Activated T-cell treated with anti-CD3 and anti-CD28 coated beads for 1 hour (primary cell): ENCODE measurements at regions not wholly inside any gene's neighbourhood (a gene's known extent, or its start where the extent isn't known, plus 50 kb on each side); places are given as distances from the start of the nearest gene placed in this dataset.
"Not testable (repeated sequence)": the region's sequence is repeated elsewhere in the genome, so short reads cannot be mapped to it uniquely, and the experiment has no call there.

Source experiments
- DNase-seq: peaks from one replicate; pipeline ENCODE4 v3.0.0-alpha.2; 2020; ENCODE audit warnings: low read depth

DNA sequence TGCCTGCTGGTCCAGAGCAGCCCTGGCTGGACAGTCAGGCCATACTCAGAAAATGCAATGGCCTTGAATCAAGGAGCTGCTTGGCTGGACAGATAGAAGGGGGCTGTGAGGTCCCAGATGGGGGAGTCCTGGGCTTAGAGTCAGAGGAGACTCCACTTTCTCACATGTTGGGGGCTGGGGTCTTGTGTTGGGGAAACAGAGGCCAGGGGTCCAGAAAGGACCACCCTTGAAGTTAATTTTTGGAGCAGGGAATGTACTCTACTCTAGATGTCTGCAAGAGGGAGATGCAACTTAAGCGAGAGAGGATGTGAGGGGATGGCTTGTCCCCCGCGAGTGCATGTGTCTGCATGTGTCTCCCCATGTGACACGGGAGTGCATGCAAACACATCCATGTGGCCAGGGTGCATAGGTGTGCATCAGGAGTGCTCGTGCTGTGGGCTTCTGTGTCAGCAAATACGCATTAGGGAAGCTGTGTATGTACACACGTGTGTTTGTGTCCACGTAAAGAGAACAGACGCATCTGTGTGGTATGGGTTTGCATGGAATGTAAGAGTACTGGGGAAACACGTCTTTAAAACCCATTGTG is 303.2 kb downstream of the MYCN start:
- no peak for DNase-seq

DNA sequence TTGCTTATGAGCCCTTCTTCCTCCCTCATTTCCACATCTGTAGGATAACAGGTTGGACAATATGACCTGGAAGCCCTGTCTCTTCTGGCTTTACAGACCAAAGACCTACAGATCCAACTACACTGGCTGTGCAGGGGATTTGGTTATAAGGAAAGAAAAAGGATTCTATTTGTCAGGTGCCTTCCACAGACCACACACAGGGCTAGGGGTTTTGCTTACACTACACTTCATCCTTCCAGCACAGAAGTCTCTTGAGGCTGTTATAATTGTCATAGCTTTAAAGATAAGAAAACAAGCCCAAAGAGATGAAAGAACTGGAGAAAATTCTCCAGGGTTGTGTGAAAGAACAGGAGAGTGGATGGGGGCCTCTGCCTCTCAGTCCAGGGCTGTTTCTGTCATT is 302.6 kb downstream of the MYCN start:
- no peak for DNase-seq

DNA sequence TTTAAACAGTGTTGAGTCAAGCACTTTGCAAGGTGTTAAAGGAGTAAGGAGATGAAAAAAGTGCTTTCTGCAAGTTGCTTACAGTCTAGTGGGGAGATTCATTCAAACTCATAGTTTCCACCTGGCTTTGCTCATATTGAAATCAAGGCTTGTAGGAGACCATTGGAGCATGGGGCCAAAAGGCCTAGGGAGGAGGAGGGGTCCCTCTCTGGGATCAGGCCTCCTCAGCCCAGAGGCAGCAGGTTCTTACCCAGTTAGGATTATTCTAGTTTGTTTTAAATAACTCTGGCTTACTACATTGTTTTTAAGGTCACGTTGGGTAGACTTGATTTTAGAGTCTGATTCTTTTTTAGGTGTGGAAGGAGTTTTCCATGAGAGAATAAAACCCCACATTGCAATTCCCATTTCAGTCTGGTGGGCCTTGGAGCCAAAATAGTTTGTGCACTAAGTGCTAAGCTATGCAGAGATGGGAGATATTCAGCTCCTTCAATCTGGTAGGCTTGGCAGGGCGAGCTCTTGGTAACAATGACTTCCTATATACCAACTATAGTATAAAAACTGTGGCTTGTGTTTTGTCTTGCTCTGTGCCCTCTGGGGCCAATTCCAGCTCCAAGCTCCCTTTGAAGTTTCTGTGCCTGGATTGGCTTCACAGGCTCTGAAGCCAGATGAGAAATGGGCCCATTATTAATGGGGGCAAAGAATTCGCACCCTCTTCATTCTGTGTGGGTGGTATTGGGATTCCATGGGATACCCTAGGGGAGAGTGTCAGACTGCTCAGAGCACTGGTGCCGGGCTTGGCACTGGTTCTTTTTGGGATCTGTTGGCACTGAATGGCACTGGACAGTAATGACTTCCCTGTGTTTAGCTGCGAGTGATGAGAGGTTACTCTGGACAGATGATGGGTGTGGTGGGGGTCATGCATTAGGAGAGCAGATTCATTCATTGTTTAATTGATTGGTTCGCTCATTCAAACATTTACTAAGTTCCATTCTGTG is 301.1 kb downstream of the MYCN start:
- no peak for DNase-seq

DNA sequence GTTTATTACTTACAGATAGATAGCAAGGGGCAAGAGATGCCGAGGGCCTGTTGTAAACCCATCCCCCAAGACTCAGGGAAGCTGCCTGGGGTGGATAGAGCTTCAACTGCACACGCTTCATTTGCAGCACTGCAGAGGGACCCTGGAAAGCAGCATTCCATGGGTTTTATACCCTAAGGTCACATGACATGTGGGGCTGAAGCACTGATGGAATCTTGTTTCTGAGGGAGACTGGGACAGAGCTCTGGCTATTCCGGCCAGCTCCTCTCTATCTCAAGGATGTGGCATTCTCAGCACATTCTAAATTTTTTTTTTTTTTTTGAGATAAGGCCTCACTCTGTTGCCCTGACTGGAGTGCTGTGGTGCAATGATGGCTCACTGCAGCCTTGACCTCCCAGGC is 300.1 kb downstream of the MYCN start:
- no peak for DNase-seq

DNA sequence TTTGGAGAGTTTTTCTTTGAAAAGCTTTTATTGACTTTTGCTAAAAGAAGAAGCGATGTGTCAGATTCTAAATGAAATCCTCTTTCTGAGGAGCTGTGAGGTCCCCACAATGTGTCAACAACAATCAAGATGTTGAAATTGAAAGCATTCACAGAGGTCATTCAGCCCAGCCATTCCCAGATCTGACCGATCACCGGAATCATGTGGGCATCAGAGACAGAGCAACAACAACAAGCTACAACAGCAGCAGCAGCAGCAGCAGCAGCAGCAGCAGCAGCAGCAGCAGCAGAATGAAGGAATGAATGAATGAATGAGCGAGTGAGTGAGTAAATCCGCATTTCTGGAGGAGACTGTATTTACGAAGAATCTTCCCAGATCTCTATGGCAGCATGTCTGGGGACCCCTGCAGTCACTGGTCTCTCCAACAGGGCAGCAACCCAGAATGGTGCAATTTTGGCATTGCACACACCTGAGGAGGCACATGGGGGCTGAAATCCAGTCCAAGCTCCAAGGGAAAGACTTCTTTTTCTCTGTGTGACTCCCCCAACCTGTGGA is 299.0 kb downstream of the MYCN start:
- no peak for DNase-seq

DNA sequence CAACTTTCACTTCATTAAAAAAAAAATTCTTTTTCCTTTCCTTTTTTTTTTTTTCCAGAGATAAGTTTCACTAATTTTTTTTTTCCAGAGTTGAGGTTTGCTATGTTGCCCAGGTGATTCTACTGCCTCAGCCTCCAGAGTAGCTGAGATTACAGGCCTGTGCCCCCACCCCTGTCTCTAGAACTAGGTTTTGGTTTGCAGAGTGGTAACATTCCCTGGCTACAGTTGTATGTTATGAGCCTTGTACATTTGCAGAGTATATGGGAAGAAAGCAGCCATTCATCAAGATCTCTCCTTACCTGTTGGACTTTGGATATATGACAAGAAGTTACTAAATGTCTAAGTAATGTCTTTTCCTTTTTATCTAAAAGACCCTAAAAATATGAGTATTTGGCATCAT is 298.4 kb downstream of the MYCN start:
- no peak for DNase-seq

DNA sequence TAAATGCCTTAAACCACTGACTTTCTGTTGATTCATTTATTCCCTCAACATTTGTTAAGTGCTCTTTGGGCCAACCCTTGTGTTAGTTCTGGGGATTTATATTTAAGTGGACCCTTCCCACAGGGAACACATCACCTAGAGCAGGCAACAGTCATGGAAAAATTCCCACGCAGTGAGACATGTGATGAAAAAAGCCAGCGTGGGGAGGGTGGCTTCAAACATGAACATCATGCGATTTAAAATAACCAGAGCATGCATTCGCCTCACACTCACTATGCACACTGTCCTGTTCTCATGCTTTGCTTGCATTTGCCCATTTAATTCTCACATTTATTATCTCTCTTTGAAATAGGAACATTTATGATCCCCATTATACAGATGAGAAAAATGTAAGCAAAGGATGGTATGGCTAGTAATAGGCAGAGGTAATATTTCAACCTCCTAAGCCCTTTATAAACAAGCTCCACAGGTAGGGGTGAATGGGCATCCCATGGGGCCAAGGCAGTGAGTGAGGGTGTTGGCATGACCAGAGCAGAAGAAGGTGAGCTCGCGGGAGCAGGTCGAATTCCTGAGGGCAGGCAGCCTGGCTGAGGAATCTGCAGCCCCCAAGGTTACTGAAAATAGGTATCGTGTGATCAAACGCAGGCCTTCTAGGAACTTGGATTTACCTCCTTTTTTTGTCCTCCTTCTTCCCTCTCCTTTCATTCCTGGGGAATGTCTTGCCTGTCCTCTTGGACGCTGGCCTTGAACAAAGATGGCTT is 297.8 kb downstream of the MYCN start:
- no peak for DNase-seq

DNA sequence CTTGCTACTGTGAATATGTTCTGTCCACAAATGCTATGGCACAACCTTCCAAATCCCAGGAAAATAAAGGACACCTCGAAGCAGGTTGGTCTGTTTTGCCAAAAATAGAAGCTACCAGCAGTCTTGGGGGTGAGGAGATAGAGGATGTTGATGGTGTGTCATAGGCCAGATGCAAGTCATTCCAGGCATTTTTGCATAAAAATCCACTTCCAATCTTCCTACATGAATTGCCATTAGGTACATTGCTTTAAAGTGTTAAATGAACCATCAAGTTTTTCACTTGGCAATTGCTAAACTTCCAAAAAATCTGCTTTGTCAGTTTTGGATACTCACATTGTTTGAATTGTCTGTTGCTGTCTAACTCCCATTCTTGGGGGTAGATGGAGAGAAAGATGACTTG is 295.4 kb downstream of the MYCN start:
- no peak for DNase-seq

DNA sequence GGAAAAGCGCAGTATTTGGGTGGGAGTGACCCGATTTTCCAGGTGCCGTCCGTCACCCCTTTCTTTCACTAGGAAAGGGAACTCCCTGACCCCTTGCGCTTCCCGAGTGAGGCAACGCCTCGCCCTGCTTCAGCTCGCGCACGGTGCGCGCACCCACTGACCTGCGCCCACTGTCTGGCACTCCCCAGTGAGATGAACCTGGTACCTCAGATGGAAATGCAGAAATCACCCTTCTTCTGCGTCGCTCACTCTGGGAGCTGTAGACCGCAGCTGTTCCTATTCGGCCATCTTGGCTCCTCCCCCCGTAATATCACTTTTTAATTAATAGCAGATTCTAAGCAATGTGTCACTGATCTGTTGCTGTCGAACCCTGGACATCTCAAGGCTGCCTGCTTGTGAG is 294.9 kb downstream of the MYCN start:
- not testable (repeated sequence) for DNase-seq

DNA sequence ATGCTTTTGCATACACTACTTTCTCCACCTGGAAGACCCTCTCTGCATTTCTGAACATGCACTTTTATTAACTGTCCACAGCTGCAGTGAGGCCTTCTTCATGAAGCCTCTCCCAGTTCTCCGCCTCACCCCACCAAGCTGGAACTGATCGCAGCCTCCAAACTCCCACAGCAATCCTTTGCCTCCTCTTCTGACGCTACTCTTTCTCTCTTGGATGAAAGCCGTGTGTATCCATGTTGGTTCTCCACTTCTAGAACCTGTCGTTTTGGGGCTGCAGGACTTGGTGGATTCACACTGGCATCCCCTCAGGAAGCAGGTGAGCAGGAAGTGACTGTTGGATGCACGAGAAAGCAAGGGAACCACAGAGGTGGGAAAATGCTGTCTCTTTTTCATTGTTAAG is 288.6 kb downstream of the MYCN start:
- DNase-seq, result no peak

DNA sequence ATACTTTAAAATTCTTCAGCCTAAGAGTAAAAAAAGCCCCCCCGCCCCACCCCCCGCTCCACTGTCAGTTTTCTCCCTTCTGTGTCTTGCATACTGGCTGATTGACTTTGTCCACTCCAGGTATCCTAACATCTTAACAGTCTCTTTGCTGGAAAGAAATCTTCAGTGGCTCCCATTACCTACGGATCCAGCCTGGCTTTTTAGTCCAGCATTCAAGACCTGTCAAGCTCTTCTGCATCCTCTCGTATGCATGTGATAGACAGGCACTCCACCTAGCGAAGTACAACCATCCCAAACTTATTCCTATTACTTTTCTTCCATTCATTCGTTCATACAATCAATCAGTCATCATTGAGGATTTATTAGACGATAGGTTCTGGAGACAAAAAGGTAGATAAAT is 288.1 kb downstream of the MYCN start:
- no peak for DNase-seq

DNA sequence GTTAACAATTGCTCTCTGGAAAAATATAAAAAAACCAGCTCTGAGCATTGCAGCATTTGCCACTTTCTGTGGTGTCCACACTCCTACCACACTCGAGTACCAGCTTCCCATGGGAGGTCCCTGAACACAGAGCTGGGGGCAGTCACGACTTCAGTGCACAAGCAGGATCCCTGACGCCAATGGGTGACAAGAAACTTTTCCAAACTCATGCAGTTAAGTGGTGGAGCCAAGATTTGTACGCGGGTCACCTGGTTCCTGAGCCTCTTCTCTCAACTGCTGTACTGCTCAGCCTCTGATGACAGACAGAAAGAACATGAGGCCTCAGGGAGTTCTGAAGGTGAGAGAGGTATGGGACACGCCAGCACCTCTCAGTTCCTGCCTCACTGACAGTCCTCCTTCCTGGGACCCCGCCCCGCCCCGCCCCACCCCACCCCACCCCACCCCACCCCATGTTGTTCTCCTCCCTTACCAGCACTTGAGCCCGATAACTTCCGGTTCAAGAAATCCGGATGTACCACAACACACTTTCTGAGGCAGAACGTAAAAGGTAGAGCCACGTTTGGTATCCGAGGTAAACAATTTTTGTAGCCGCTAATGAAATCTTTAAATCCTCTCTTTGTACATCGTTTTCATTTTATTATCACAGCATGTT is 287.6 kb downstream of the MYCN start:
- DNase-seq, result no peak

DNA sequence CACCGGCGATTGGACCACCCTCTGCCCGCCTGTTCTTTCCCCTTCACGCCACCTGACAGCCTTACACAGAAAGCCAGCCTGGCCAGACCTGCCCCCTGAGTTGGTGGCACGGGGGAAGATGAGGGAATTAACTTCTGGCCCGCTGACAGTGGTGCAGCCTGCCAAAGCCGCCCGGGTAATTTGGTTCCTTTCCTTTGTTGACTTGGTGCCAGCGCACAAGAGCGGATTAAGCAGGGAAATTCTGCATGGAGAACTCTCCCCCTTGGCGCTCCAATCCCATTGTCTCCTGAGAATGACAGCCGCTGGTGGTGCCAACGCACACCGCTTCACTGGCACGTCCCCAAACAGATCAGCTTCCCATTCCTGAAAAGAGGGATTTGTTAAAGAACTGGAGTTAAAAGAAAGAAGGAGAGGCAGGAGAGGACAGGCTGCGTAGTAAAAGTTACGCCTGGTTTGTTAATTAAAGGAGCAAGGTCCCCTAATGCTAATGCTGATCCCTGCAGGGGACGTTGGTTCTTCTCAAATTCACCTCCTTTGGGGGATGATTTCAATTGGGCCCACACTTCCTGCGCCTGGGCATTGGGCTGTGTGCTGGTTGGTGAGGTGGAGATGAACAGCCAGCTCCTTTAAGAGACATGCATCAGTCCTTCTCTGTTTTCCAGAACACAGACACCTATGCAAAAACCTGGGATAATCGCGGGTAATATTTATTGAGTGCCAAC is 286.8 kb downstream of the MYCN start:
- DNase-seq, result no peak

DNA sequence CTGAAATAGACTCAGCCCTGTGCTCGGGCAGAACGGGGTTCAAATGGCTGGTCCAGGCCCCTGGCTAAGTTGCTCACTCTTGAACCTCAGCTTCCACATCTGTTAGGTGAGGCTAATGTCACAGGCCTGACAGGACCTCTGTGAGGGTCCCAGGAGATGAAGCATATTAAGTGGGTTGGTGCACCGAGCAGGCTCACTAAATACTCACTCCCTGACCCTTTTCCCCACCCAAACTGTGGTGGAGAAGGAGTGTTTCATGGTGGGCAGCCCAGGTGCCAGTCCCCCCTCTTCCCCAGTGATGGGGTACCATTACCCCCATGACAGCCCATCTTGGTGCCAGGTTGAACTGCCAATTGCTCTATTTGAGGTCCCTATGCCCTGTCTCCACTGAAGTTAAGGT is 286.0 kb downstream of the MYCN start:
- no peak for DNase-seq

DNA sequence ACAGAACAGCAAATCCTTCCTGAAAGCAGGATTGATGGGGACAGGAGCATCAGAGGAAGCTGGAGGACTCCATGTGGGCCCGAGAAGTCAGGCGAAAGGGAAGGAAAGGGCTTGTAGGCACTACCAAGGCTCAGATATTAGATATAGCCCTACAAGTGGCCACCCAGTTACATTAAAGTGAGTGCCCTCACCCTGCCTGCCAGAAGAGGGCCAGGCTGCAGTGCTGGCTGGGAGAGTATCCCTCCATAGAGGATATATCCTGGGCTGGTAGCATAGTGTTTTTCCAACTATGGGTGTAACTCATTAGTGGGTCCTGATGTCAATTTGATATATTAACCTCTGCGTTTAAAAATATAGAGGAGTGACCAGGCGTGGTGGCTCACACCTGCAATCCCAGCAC is 285.2 kb downstream of the MYCN start:
- no peak for DNase-seq

DNA sequence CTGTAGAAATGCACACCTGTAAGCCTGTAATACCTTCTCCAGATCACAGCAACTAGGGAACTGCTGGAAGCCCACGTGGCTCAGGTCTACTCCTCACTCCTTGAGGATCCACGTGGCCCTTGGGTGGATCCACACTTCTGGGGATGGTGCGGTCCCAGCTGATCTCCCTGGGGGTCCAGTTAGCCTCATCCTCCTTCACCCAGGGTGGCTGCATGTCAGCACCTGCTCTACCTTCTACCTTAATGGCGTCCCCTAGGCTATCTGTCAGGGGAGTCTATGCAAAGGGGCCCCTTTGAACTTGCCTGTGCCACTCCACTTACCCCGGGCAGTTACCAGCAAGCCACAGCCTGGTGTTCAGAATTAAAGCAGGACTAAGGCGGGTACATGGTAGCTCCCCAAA is 284.7 kb downstream of the MYCN start:
- no peak for DNase-seq

DNA sequence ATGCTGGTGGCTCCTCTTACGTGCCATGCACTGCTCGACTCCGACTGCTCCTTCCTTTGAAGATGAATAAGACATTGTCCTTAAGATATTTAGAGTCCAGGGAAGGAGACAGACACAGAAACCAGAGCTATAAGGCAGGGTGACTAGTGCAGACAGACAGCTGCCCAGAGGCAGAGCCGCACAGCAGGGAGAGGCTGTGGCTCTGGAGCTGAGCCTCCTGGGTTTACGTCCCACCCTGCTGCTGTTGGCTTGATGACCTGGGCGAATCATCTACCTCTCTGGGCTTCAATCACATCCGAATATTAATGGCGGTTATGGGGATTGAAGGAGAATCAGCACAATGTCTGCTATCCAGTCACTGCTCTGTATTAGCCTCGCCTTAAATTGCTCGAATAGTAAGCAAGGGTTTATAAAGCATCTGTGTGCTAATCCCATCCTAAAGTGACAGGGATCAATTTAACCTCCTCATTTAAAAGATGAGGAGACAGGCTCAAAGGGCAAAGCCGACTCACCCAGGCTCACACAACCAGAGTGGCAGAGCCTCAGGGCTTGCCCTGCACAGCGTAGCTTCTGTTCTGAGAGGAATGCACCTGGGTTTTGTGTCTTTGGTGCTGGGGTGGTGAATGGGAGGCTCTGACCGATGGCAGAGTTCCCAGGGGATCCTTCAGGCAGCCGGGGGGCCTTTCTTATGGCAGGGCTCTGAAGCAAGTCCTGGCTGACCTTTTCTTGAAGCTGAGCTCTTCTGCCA is 284.1 kb downstream of the MYCN start:
- DNase-seq, result no peak

DNA sequence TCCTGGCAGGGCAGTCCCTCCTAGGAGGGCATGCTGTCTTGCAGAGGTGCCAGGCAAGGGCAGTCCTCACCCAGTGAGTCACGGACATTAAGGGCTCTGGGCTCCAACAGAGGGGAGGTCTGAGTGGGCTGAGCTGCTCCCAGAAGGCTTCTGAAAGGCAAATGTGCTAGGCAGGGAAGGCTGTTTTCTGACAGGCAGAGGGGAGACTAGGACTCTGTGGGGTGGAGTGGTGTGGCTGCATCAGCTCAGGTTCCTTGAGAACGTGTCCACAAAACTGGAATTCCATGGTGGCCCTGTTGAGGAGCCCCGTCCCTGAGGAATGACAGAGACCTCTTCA is 283.5 kb downstream of the MYCN start:
- DNase-seq, result no peak

DNA sequence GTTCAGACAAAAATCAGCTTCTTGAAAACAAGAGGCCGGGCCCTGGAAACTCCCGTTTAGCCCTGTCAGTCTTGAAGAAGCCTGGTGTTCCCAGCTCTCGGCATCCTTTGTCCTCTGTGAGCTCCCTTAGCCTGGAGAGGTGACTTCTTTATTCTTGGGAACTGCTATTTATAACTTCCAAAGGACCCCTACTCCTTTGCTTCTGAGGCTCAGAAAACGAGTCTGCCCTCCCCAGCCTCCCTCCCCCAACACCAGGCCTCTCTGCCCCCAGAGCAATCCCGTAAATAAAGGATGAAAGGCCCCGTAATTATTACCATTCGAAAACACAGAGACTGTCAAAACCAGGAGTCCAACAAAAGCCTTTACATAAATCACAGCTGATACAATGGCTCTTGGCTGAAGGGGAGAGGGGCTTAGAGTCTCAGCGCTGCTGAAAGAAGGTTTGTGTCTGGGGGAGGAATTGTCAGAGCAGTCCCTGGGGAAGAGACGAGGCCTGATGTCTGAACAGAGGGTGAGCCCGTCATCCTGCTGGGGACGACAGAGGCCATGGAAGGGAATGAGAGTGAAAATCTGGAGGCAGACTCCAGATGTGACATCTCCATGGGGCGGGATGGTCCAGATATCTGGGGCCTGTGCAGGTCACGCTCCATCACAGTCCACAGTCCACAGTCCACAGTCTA is 283.0 kb downstream of the MYCN start:
- DNase-seq, result no peak

DNA sequence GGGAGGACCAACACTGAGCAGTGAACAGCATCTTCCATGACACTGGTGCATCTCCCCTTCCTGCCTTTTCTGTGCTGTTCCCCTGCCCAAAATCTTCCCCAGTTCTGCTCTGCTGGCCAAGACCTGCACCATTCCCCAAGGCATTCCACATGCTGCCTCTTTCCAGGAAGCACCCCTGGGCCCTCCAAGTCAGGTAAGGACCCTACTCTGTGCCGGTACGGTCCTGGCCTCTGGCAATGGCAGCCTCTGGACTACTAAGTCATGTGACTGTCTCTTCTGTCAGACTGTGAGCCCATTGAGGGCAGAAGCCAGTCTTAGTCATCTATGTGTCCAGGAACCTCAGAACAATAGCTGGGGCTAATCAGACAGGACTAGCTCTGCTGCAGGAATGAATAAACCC is 282.0 kb downstream of the MYCN start:
- no peak for DNase-seq
